ENCODE measurements at regions not wholly inside any gene's neighbourhood (a gene's known extent, or its start where the extent isn't known, plus 50 kb on each side); places are given as distances from the start of the nearest gene placed in this dataset.
"Not testable (repeated sequence)": the region's sequence is repeated elsewhere in the genome, so short reads cannot be mapped to it uniquely, and the experiment has no call there.

GRCh38 chr3:168752339-168752738, 656.6 kb upstream of the GOLIM4 start:
- DNase-seq = no peak

- no peak for DNase-seq
These were observed 652.0 kb upstream of the GOLIM4 start for GRCh38 chr3:168747697-168748096.

- DNase-seq = no peak
These were observed 643.0 kb upstream of the GOLIM4 start for GRCh38 chr3:168738527-168739325.

GRCh38 chr3:168736202-168736601, 640.5 kb upstream of the GOLIM4 start:
- no peak for DNase-seq

GRCh38 chr3:168730073-168730472, 634.3 kb upstream of the GOLIM4 start:
- no peak for DNase-seq

- DNase-seq = peak; percentile 50
These were observed 626.4 kb upstream of the GOLIM4 start for GRCh38 chr3:168722091-168722490.

GRCh38 chr3:168714609-168715240, 619.0 kb upstream of the GOLIM4 start:
- DNase-seq = no peak

GRCh38 chr3:168709073-168709472, 613.3 kb upstream of the GOLIM4 start:
- DNase-seq = no peak

- DNase-seq = no peak
These were observed 612.2 kb upstream of the GOLIM4 start for GRCh38 chr3:168707900-168708299.

- DNase-seq = no peak
These were observed 609.7 kb upstream of the GOLIM4 start for GRCh38 chr3:168705412-168705811.

- DNase-seq = no peak
These were observed 600.3 kb upstream of the GOLIM4 start for GRCh38 chr3:168696051-168696450.

- DNase-seq = no peak
These were observed 598.1 kb upstream of the GOLIM4 start for GRCh38 chr3:168693870-168694269.

GRCh38 chr3:168688267-168688666, 592.5 kb upstream of the GOLIM4 start:
- no peak for DNase-seq

GRCh38 chr3:168684519-168684918, 588.8 kb upstream of the GOLIM4 start:
- no peak for DNase-seq

GRCh38 chr3:168678730-168679129, 583.0 kb upstream of the GOLIM4 start:
- DNase-seq = no peak

- DNase-seq = no peak
These were observed 575.4 kb upstream of the GOLIM4 start for GRCh38 chr3:168671091-168671490.

- not testable (repeated sequence) for DNase-seq
These were observed 565.3 kb upstream of the GOLIM4 start for GRCh38 chr3:168660879-168661657.

- DNase-seq = peak; percentile 0
These were observed 563.3 kb upstream of the GOLIM4 start for GRCh38 chr3:168659015-168659414.

- no peak for DNase-seq
These were observed 559.9 kb upstream of the GOLIM4 start for GRCh38 chr3:168655611-168656010.

- DNase-seq = no peak
These were observed 559.0 kb upstream of the GOLIM4 start for GRCh38 chr3:168654700-168655099.

- DNase-seq = no peak
These were observed 557.5 kb upstream of the GOLIM4 start for GRCh38 chr3:168653255-168653654.

- DNase-seq = no peak
These were observed 552.6 kb upstream of the GOLIM4 start for GRCh38 chr3:168648321-168648720.

GRCh38 chr3:168647582-168647981, 551.9 kb upstream of the GOLIM4 start:
- no peak for DNase-seq
